ENCODE measurements at regions not wholly inside any gene's neighbourhood (a gene's known extent, or its start where the extent isn't known, plus 50 kb on each side); places are given as distances from the start of the nearest gene placed in this dataset.

GRCh38 chr1:239139801-239140200, 246.6 kb upstream of the CHRM3 start:
- ChIA-PET CTCF (ENCODE audit: low intra/inter-chr PET ratio) (no interaction called here), POLR2A (no interaction called here)
- TF ChIP-seq SLC30A9 (CRISPR knock-in tag; IDR thresholded peaks at IDR 0.05) (no peak), RBM22 (IDR thresholded peaks at IDR 0.05; ENCODE audit: low read depth, low read length, poor library complexity, severe bottlenecking) (no peak), SMARCA4 (IDR thresholded peaks at IDR 0.05) (no peak), MAFG (tag; conservative IDR thresholded peaks at IDR 0.05) (no peak), ZNF644 (tag; IDR thresholded peaks at IDR 0.05; ENCODE audit: low read depth) (no peak), ZSCAN29 (IDR thresholded peaks at IDR 0.05) (no peak), ZNF512 (tag; IDR thresholded peaks at IDR 0.05) (no peak), NFATC3 (IDR thresholded peaks at IDR 0.05) (no peak)
- Histone ChIP-seq H3K4me2 (ENCODE audit: insufficient read depth, low read length) (no peak overlapping the region), H3K9ac (ENCODE audit: insufficient read depth in 1 of 2, low read depth in 2 of 2, low read length in 2 of 2) (no peak overlapping the region), H3K79me2 (ENCODE audit: control insufficient read depth, insufficient read depth, low read length) (no peaks in the 10 kb centered on the region), H3K4me1 (replicated peaks in 1 of 2; ENCODE audit: control insufficient read depth in 2 of 2, insufficient read depth in 2 of 2, low read length in 2 of 2) (no peaks in the 10 kb centered on the region), H3K36me3 (ENCODE audit: control insufficient read depth, insufficient read depth, low read length) (no peaks in the 10 kb centered on the region), H3K27me3 (ENCODE audit: control insufficient read depth in 2 of 2, insufficient read depth in 2 of 2, low read length in 2 of 2) (no peaks in the 10 kb centered on the region), H3K9me3 (replicated peaks; ENCODE audit: control insufficient read depth, insufficient read depth, low read depth, low read length) (no peaks in the 10 kb centered on the region; the same call in none of the 2 replicates), H3K9me1 (ENCODE audit: control insufficient read depth, insufficient read depth, low read length) (no peaks in the 10 kb centered on the region), H2AFZ (ENCODE audit: low read depth, low read length) (no peak overlapping the region), H3K27ac (ENCODE audit: extremely low read depth, low read depth, low read length) (no peak overlapping the region), H4K20me1 (replicated peaks; ENCODE audit: control insufficient read depth, insufficient read depth, low read length) (no peaks in the 10 kb centered on the region), H3K4me3 (no peak overlapping the region)
- no TSS peak for BruUV-seq (replicated peaks)
- ATAC-seq (no peak), DNase-seq (ENCODE audit: extremely low read depth in 1 of 4, low spot score in 3 of 4) (no peak), FAIRE-seq (no peak)
- in situ Hi-C loops (cut with MboI) (no loop called here), intact Hi-C loops (cut with micrococcal nuclease) (no loop called here)
- WGBS (ENCODE audit: insufficient coverage, low coverage, missing lambda C conversion rate): 0% methylated on average over 5 of the region's 5 CpGs

Measured in K562 (cell line).